ENCODE measurements at regions not wholly inside any gene's neighbourhood (a gene's known extent, or its start where the extent isn't known, plus 50 kb on each side); places are given as distances from the start of the nearest gene placed in this dataset.

- DNase-seq (ENCODE audit: low read depth in 1 of 2, low spot score in 2 of 2), result no peak
- H2AK5ac ChIP-seq (ENCODE audit: low read depth, low read length), result no peak overlapping the region
- H3K9me3 ChIP-seq (ENCODE audit: insufficient read depth in 2 of 2, low read depth in 1 of 2, low read length in 1 of 2), result no peaks in the 10 kb centered on the region; a peak in 1 of 4 replicates
- no peak overlapping the region for H2BK12ac ChIP-seq (ENCODE audit: low read depth, low read length)
- H3K4me3 ChIP-seq (ENCODE audit: extremely low read depth in 1 of 4, insufficient read depth in 2 of 4, low read depth in 3 of 4, low read length in 4 of 4), result no peak overlapping the region
- no peak overlapping the region for H2BK15ac ChIP-seq (ENCODE audit: low read length)
- no peak overlapping the region for H4K5ac ChIP-seq (ENCODE audit: insufficient read length, low read depth, low read length)
- H2BK20ac ChIP-seq (ENCODE audit: low read length), result no peak overlapping the region
- H3K79me2 ChIP-seq (ENCODE audit: control insufficient read depth in 1 of 2, insufficient read depth in 2 of 2, low read length in 2 of 2), result no peaks in the 10 kb centered on the region
- H3K36me3 ChIP-seq (ENCODE audit: control insufficient read depth in 2 of 4, insufficient read depth in 4 of 4, low read length in 3 of 4), result no peaks in the 10 kb centered on the region
- ChIA-PET CTCF (ENCODE audit: partially characterized antibody) (no interaction called here), POLR2A (ENCODE audit: partially characterized antibody) (no interaction called here)
- no peaks in the 10 kb centered on the region for H3K4me1 ChIP-seq (replicated peaks in 1 of 4; ENCODE audit: control insufficient read depth in 3 of 4, insufficient read depth in 4 of 4, low read length in 3 of 4)
- H3K4ac ChIP-seq (replicated peaks; ENCODE audit: insufficient read length, low read depth, low read length), result no peak overlapping the region
- H2BK5ac ChIP-seq (ENCODE audit: low read depth, low read length), result no peak overlapping the region
- H4K91ac ChIP-seq (replicated peaks; ENCODE audit: insufficient read length, low read length), result no peak overlapping the region
- no peaks in the 10 kb centered on the region for H3K23me2 ChIP-seq (ENCODE audit: low read depth, low read length)
- H3K18ac ChIP-seq (ENCODE audit: extremely low read depth, low read length), result no peak overlapping the region
- no peak overlapping the region for H2BK120ac ChIP-seq (replicated peaks; ENCODE audit: low read depth, low read length)
- H4K8ac ChIP-seq (ENCODE audit: extremely low read depth, insufficient read depth, low read length), result no peak overlapping the region
- no peak overlapping the region for H3K9ac ChIP-seq (replicated peaks in 1 of 4; ENCODE audit: extremely low read depth in 1 of 4, low read depth in 3 of 4, low read length in 3 of 4)
- H3K23ac ChIP-seq (ENCODE audit: insufficient read length), result no peak overlapping the region
- H4K20me1 ChIP-seq (replicated peaks in 1 of 2; ENCODE audit: control insufficient read depth in 1 of 2, insufficient read depth in 2 of 2, low read length in 2 of 2), result no peaks in the 10 kb centered on the region
- no peaks in the 10 kb centered on the region for H3K79me1 ChIP-seq (ENCODE audit: low read depth, low read length)
- no peak for FAIRE-seq
- H3K27ac ChIP-seq (ENCODE audit: low read depth, low read length), result no peak overlapping the region
- no peak overlapping the region for H3K4me2 ChIP-seq (ENCODE audit: insufficient read depth in 1 of 2, low read depth in 2 of 2, low read length in 2 of 2)
- no peak overlapping the region for H3K14ac ChIP-seq (ENCODE audit: insufficient read length)
- no peaks in the 10 kb centered on the region for H3K27me3 ChIP-seq (replicated peaks in 1 of 4; ENCODE audit: control insufficient read depth in 3 of 4, extremely low read depth in 1 of 4, insufficient read depth in 3 of 4, low read length in 3 of 4)
- H2AFZ ChIP-seq (ENCODE audit: low read length), result no peak overlapping the region
- no peak overlapping the region for H3K56ac ChIP-seq (replicated peaks; ENCODE audit: insufficient read length, low read depth, low read length)
- TF ChIP-seq SIN3A (conservative IDR thresholded peaks at IDR 0.05 in 1 of 2, IDR thresholded peaks at IDR 0.05 in 1 of 2; ENCODE audit: low read depth in 1 of 2, low read length in 2 of 2) (no peak), RXRA (IDR thresholded peaks at IDR 0.05; ENCODE audit: insufficient read depth, low read depth, low read length) (no peak), NANOG (IDR thresholded peaks at IDR 0.05; ENCODE audit: insufficient read depth, low read depth, low read length, poor library complexity, severe bottlenecking) (no peak), TCF12 (IDR thresholded peaks at IDR 0.05; ENCODE audit: low read depth, low read length) (no peak), GABPA (IDR thresholded peaks at IDR 0.05; ENCODE audit: borderline replicate concordance, insufficient read depth, low read length) (no peak)
Measured at GRCh38 chr2:18273205-18273604, 287.2 kb downstream of the RDH14 start.
